ENCODE measurements at regions not wholly inside any gene's neighbourhood (a gene's known extent, or its start where the extent isn't known, plus 50 kb on each side); places are given as distances from the start of the nearest gene placed in this dataset.

- DNase-seq = no peak
Observed at GRCh38 chr10:113446739-113447138, 106.1 kb upstream of the HABP2 start.

DNA sequence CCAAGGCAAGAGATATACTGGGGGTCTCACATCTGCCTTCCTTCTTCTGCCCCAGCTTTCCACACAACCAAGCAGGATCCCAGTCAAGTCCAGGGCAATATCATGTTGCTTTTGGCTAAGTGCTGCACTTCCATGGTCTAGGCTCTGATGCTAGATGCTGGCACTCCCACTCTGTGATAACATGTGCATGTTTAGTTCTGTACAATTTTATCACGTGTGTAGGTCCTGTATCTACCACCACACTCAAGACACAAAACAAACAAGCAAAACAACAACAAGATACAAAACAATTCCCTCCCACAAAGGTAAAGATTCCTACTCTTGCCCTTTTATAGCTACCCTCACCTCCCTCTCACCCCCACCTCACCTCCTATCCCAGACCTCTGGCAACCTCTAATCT is 105.6 kb upstream of the HABP2 start:
- no peak for DNase-seq

- no peak for DNase-seq
Observed at GRCh38 chr10:113449006-113449695, 103.7 kb upstream of the HABP2 start.

- no peak for DNase-seq
Observed at GRCh38 chr10:113450046-113450804, 102.6 kb upstream of the HABP2 start.

GRCh38 chr10:113450906-113451305 is 101.9 kb upstream of the HABP2 start:
- no peak for DNase-seq

DNA sequence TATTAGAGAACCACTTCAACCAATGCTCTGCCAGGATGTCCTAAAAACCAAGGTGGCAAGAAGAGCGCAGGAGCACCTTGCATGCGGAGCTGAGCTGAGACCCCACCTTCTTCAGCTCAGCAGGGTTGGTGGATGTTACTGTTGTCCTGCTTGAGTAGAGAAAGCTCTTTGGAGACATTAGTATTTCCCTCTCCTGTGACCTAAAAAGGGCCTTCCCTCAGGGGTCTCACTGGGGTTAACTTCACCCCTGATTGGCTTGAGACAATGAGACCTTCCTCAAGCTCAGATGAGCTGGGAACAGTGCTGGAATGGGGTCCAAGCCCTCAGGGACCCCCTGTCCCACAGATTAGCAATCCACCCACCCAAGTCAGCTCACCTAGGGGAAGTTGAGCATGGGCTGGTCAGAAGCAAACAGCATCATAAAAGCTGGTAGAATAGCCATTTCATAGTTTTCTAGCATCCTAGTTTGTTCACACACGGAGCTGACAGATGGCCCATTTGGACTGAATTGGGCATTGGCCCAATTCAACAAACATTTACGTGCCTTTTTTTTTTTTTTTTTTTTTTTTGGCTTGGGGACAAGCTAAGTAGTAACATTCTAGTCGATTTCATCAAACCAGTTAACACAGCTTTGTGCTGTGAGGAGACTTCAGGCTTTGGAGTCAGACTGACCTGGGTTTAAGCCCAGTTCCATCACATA is 100.6 kb upstream of the HABP2 start:
- no peak for DNase-seq

DNA sequence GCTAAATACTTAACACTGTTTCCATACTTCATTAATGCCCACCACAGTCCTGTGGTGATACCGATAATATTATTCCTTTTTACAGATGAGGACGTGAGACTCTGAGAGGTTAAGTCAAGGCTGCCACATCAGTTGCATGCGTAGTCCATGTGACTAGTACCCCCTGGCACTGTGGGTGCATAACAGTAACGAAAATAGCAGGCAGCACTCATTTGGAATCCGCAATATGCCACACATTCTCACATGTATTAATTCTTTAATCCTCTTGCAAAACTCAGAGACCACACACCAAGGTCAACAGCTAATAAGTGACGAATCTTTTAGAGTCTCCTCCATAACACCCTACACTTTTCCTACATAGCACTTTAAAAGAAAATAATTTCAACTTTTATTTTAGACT is 99.5 kb upstream of the HABP2 start:
- DNase-seq = no peak

- peak; percentile 78 for DNase-seq
Observed at GRCh38 chr10:113454341-113455061, 98.4 kb upstream of the HABP2 start.

GRCh38 chr10:113455947-113456346 is 96.9 kb upstream of the HABP2 start:
- peak; percentile 16 for DNase-seq

GRCh38 chr10:113456741-113457140 is 96.1 kb upstream of the HABP2 start:
- DNase-seq = no peak

- DNase-seq = no peak
Observed at GRCh38 chr10:113457408-113457807, 95.4 kb upstream of the HABP2 start.

DNA sequence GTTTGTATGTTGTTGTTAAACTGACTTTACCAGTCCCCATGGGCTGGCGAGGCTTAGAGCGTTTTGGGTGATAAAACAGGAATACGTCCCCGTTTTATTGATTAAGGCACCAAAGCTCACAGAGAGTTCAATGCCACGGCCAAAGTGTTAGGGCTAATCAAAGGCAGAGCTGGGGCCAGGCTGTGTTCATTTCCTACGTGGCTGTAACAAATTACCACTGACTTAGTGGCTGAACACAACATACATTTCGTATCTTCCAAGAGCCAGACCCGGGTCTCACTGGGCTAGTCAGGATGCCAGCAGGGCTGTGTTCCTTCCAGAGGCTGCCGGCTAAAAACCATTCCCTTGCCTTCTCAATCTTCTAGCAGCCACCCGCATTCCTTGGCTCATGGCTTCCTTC is 94.4 kb upstream of the HABP2 start:
- no peak for DNase-seq

DNA sequence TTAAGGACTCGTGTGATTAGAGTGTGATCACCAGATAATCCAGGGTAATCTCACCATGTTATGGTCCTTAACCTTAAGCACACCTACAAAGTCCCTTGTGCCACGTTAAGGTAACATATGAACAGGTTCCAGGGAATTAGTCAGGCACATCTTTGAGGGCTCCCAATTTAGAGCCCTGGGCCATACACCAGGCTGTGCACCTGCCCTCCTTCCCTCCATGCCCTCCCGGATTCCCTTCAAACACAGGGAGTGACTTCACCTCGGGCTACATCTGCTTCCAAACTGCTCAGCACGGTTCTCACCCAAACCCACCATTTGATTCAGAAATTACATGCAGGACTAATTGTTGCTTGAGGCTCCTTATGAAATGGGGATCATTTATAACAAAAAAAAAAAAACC is 93.9 kb upstream of the HABP2 start:
- peak; percentile 31 for DNase-seq

DNA sequence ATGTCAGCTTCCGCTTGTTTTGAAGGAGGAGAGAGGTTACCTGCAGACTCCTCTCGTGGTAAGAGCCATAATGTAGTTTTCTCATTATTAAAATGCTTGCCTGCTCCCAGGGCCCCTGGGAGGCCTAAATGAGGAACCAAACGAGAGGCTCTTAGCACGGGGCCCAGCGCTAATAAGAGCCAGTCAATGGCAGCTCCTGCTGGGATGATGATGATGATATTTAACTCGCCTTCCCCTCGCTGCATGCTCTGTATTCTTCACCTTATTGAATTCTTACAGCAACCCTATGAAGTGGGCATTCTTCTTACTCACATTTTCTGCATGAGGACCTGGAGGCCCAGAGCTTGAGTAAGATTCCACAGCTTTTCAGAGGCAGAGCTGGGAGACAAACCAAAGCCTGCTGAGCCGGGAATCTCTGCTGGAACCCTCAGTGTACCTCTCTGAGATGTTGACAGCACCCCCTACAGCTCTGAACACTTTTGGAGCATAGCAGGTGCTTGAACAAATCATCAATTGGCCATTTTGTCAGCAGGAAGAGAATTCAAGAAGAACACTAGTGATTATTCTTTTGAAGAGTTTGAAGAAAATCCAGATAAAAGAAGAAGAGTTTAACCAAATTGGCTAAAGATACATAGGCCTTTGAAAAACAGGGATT is 93.1 kb upstream of the HABP2 start:
- peak; percentile 86 for DNase-seq

DNA sequence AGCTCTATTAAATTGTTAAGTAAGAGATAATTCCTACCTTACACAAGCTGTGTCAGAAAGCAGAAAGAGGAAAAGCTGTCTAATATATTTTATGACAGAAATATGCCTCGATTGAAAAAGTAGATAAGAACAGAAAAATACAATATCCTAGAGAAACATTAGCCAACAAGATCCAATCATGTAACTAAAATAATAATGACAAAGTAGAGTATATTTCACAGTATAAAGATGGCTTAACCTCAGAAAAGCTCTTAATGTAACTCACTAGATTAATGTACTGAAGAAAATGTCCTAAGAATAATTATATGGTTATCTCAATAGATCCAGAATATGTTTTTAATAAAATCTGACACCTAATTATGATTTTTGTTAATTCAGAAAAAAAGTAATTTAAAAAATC is 89.8 kb upstream of the HABP2 start:
- no peak for DNase-seq

- no peak for DNase-seq
Observed at GRCh38 chr10:113463777-113464176, 89.1 kb upstream of the HABP2 start.

GRCh38 chr10:113469796-113470195 is 83.1 kb upstream of the HABP2 start:
- no peak for DNase-seq

DNA sequence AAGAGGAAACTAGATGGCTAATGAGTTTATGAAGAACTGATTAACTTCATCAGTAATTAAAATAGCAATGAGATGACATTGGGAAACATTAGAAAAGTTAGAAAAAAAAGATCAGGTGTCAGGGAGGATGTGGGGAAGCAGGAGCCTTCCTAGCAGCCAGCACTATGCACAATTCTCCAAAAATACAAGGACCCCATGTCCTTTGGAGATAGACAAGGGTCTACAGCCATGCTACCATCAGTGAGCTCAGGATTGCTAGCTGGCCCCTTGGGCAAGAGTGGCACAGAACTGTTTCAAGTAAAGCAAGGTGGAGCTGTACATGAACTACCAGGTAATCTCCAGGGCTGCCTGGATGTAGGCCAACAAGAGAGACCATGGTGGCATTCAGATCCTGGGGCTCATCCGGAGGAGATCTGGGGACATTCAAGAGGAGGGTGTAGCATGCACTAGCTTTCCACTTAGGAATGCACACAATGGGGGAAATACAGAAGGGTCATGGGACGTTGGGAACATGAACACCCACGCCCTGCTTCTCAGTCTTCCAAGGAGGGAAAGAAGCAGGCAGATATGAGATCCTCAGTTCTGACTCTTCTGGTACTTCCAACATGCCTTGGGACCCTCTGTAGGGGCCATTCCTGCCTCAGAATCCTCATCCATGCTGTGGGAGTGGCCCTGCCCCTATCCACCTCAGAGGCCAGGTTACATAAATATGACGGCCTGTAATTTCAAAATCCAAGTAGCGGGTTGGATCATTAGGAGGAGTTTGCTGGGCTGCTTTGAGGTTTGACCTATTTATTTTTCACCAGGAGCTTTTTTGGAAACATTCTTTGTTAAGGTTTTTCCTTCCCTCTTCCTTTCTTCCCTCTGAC is 82.2 kb upstream of the HABP2 start:
- no peak for DNase-seq

GRCh38 chr10:113471241-113471996 is 81.4 kb upstream of the HABP2 start:
- no peak for DNase-seq

- no peak for DNase-seq
Observed at GRCh38 chr10:113473011-113473410, 79.8 kb upstream of the HABP2 start.

DNA sequence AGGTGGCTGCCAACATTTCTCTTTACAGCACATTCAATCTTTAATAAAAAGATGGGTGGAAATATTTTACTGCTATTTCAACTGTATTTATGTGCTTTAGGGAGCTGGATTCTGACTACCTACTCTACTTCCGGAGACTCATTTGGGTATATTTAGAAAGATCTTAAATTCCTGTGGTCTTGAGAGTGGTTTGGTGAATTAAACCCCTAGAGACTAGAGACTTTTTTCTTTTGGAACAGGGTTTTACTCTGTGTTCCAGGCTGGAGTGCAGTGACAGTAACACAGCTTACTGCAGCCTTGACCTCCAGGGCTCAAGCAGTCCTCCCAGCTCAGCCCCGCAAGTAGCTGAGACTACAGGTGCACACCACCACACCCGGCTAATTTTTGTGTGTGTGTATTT is 79.0 kb upstream of the HABP2 start:
- no peak for DNase-seq

Measured in NCI-H146 (cell line).